Left colon (tissue), 2 donors: ENCODE measurements at regions not wholly inside any gene's neighbourhood (a gene's known extent, or its start where the extent isn't known, plus 50 kb on each side); places are given as distances from the start of the nearest gene placed in this dataset.

Experiments used
- ATAC-seq: fragments of 200-7000 bp; cut with Tn5 transposase; one replicate; pipeline ENCODE4 v1.9.1; 2020; ENCODE audit warnings: mild to moderate bottlenecking, moderate library complexity
- DNase-seq, 2 donors: peaks; one replicate each; pipeline ENCODE4 v3.0.0-alpha.2; 2020
- intact Hi-C, 2 donors: fragments of 100-400 bp; cut with DNase I in 1 of 2; cut with micrococcal nuclease in 1 of 2; formaldehyde crosslinking; loops; one replicate each; pipeline versions ENCODE4 v1.11.2 to v1.14.0; 2022; cut with DNase I, micrococcal nuclease
- donor health status: DM: no; HTN: no; CAD: no.
- donor health status: DM: yes; HTN: yes; CAD: no.

GRCh38 chr5:29780401-29780800, 1413.1 kb upstream of the CDH6 start:
- DNase-seq (no peak), ATAC-seq (no peak)
- intact Hi-C loops = no loop called here

- no peak for ATAC-seq
- DNase-seq = no peak
- intact Hi-C loops = no loop called here
Measured at GRCh38 chr5:29779141-29779540, 1414.3 kb upstream of the CDH6 start.

GRCh38 chr5:29777373-29777772, 1416.1 kb upstream of the CDH6 start:
- ATAC-seq (no peak), DNase-seq (no peak)
- intact Hi-C loops = no loop called here

- intact Hi-C loops = no loop called here
- DNase-seq (no peak), ATAC-seq (no peak)
Measured at GRCh38 chr5:29770936-29771335, 1422.5 kb upstream of the CDH6 start.

GRCh38 chr5:29769474-29769873, 1424.0 kb upstream of the CDH6 start:
- ATAC-seq (no peak), DNase-seq (no peak)
- intact Hi-C loops = no loop called here

GRCh38 chr5:29758986-29759421, 1434.5 kb upstream of the CDH6 start:
- no peak for ATAC-seq
- DNase-seq = no peak
- intact Hi-C loops = no loop called here

GRCh38 chr5:29750453-29750852, 1443.0 kb upstream of the CDH6 start:
- no peak for ATAC-seq
- DNase-seq = no peak
- intact Hi-C loops = no loop called here

GRCh38 chr5:29744618-29745017, 1448.9 kb upstream of the CDH6 start:
- DNase-seq (no peak), ATAC-seq (no peak)
- intact Hi-C loops = no loop called here

GRCh38 chr5:29720954-29721353, 1472.5 kb upstream of the CDH6 start:
- no peak for ATAC-seq
- intact Hi-C loops = no loop called here
- DNase-seq = no peak

GRCh38 chr5:29719171-29719570, 1474.3 kb upstream of the CDH6 start:
- DNase-seq (no peak), ATAC-seq (no peak)

GRCh38 chr5:29715167-29715566, 1478.3 kb upstream of the CDH6 start:
- intact Hi-C loops = no loop called here
- DNase-seq (no peak), ATAC-seq (no peak)

More at GRCh38 chr5:29719171-29719570, 1474.3 kb upstream of the CDH6 start:
- intact Hi-C loops = no loop called here

- DNase-seq (no peak), ATAC-seq (no peak)
- intact Hi-C loops = no loop called here
Measured at GRCh38 chr5:29702875-29703274, 1490.6 kb upstream of the CDH6 start.

GRCh38 chr5:29701600-29701999, 1491.9 kb upstream of the CDH6 start:
- no peak for ATAC-seq
- intact Hi-C loops = no loop called here
- DNase-seq = no peak

GRCh38 chr5:29697785-29698414, 1495.6 kb upstream of the CDH6 start:
- intact Hi-C loops = no loop called here
- DNase-seq = no peak
- no peak for ATAC-seq

- intact Hi-C loops = no loop called here
- no peak for DNase-seq
- ATAC-seq = no peak
Measured at GRCh38 chr5:29697278-29697677, 1496.2 kb upstream of the CDH6 start.

- intact Hi-C loops = no loop called here
- DNase-seq = no peak
- ATAC-seq = no peak
Measured at GRCh38 chr5:29672678-29673077, 1520.8 kb upstream of the CDH6 start.

GRCh38 chr5:29662876-29663275, 1530.6 kb upstream of the CDH6 start:
- DNase-seq (no peak), ATAC-seq (no peak)
- intact Hi-C loops = no loop called here

- intact Hi-C loops = no loop called here
- no peak for DNase-seq
- no peak for ATAC-seq
Measured at GRCh38 chr5:29654954-29655353, 1538.5 kb upstream of the CDH6 start.

GRCh38 chr5:29649321-29649720, 1544.2 kb upstream of the CDH6 start:
- DNase-seq = no peak
- ATAC-seq = no peak
- intact Hi-C loops = no loop called here

- no peak for DNase-seq
- ATAC-seq = no peak
- intact Hi-C loops = no loop called here
Measured at GRCh38 chr5:29642601-29643000, 1550.9 kb upstream of the CDH6 start.

- intact Hi-C loops = no loop called here
- no peak for ATAC-seq
- no peak for DNase-seq
Measured at GRCh38 chr5:29614206-29614605, 1579.3 kb upstream of the CDH6 start.
